ENCODE measurements at regions not wholly inside any gene's neighbourhood (a gene's known extent, or its start where the extent isn't known, plus 50 kb on each side); places are given as distances from the start of the nearest gene placed in this dataset.

- DNase-seq (ENCODE audit: low read depth): no peak
Observed at GRCh38 chr2:41886757-41887156, 161.1 kb upstream of the PKDCC start.

- no peak for DNase-seq (ENCODE audit: low read depth)
Observed at GRCh38 chr2:41890341-41890740, 157.5 kb upstream of the PKDCC start.

DNA sequence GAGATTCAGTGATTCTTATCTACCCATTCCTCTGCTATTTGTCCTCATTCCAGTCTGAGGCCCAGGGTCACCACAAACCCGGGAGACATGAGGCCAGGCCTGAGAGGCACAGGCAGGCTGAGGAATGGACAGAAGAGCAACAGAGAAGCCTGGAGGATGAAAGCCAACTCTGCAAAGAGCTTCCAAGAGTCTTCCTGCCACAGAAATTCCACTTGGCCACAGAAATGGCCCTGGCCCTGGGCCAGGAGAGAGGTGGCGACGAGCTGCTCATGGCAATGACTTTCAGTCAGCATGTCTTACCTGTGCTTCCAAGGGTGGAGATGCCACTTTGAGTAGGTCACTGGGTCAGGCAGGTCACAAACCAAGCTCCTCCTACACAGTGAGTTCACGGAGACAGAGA, 155.3 kb upstream of the PKDCC start:
- DNase-seq (ENCODE audit: low read depth): no peak

DNA sequence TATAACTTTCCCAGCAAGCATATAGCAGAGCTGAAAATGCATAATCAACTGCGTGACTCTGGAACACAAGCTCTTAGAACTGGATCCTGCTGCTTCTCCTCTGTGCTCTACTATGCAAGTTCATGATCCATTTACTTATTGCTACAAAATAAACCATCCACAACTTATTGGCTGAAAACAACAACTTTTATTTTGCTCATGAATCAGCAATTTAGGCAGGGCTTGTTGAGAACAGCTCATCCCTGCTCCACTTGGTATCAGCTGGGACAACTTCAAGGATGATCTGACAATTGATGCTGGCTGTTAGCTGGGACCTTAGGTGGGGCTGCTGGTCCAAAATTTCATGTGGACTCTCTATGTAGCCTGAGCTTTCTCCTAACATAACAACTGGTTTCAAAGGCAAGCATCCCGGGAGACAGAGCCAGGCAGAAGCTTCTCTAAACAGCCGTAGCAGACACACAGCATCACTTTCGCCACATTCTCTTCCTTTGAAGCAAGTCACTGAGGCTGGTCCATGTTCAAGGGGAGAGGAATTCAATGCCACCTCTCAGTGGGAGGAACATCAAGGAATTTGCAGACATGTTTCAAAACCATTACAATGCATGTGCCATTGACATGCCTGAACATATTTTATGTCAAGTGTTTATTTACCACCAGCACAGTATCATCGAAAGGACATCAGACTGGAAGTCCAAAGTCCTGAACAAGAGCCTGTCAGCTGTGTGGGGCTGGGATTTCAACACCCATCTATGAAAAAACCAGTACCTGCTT, 153.1 kb upstream of the PKDCC start:
- no peak for DNase-seq (ENCODE audit: low read depth)

GRCh38 chr2:41895334-41895664, 152.5 kb upstream of the PKDCC start:
- no peak for DNase-seq (ENCODE audit: low read depth)

GRCh38 chr2:41896186-41896846, 151.5 kb upstream of the PKDCC start:
- DNase-seq (ENCODE audit: low read depth): no peak

DNA sequence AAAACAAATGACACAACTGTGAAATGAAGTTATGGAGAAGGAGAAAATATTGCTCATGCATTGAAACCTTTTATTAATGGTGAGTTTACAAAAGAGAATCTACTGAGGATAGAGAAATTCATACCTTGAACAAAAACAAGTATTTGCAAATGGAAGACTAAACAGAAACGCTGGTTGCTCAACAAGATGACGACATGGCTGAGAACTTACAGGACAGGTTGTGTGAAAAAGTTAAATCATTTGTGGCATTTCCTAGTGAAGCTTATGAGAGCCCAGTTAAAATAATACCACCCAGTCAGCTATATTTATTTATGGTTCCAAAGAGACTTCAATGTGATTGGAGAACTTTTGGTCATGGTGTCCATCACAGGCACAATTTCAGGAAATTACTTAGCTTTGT, 148.6 kb upstream of the PKDCC start:
- DNase-seq (ENCODE audit: low read depth): no peak

DNA sequence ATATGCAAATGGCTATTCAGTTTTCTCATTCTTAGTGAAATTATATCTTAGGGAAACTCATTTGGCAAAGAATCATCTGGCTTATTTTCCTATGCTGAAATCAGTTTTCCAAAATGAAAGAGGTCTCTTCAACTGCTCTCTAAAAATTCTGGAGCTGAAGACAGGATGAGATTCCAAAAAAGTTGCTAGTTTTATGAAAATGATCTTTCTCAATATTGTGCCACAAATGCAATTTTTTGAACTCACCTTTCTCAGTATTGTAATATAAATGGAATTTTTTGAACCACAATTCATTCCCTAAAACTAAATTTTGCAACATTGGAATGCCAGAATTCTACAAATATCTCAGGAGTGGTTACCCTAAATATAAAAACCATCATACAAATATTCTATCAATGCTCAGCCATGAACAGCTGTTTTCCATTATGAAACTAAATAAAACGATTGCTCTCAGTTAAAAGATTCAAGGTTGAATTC, 147.7 kb upstream of the PKDCC start:
- DNase-seq (ENCODE audit: low read depth): no peak

GRCh38 chr2:41902897-41903296, 144.9 kb upstream of the PKDCC start:
- no peak for DNase-seq (ENCODE audit: low read depth)

GRCh38 chr2:41903474-41904135, 144.2 kb upstream of the PKDCC start:
- DNase-seq (ENCODE audit: low read depth): no peak

DNA sequence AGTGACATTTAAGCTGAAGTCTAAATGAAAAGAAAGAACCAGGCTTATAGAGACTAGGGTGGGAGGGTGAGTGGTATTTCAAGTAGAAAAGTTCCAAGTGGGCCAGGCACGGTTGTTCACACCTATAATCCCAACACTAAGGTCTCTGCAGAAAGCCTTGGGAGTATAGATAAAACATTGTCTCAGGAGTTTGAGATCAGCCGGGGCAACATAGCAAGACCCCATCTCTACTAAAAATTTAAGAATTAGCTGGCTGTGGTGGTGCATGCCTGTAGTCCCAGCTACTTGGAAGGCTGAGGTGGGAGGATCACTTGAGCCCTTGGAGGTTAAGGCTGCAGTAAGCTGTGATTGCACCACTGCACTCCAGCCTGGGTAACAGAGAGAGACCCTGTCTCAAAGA, 143.4 kb upstream of the PKDCC start:
- no peak for DNase-seq (ENCODE audit: low read depth)

DNA sequence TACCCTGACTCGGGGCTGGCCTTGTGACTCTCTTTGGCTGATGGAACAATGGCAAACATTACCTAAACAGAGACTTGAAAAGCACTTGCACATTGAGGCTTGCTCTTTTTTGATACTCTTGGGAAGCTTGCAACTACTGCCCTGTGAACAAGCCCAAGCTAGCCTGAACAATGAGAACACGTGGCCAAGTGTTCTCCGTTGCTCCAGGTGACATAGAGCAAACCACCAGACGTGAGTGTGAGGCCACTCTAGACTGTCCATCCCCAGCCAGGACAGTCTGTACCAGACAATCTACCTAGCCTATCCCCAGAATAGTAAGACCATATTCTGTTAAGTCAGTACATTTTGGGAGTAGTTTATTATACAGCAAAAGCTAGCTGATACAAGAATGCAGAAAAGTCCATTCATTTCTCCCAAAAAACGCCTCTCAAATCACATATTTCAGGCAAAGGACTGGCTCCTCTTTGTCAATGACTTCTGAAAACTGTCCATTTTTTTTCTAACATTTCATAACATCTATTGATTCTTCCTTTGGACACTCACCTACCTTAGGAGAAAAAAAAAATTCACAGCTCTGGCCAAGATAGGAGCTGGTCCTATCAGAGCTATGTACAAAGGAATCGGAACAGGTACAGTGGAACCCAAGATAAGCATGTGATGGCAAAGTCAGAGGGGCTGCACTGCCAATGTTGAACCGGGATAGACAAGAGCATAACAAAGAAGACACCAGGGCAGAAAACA, 142.1 kb upstream of the PKDCC start:
- DNase-seq (ENCODE audit: low read depth): no peak

- DNase-seq (ENCODE audit: low read depth): no peak
Observed at GRCh38 chr2:41906338-41906725, 141.5 kb upstream of the PKDCC start.

GRCh38 chr2:41907141-41907540, 140.7 kb upstream of the PKDCC start:
- DNase-seq (ENCODE audit: low read depth): no peak

- no peak for DNase-seq (ENCODE audit: low read depth)
Observed at GRCh38 chr2:41907771-41908207, 140.0 kb upstream of the PKDCC start.

GRCh38 chr2:41908349-41908748, 139.5 kb upstream of the PKDCC start:
- no peak for DNase-seq (ENCODE audit: low read depth)

- no peak for DNase-seq (ENCODE audit: low read depth)
Observed at GRCh38 chr2:41909584-41909983, 138.2 kb upstream of the PKDCC start.

GRCh38 chr2:41910126-41910525, 137.7 kb upstream of the PKDCC start:
- no peak for DNase-seq (ENCODE audit: low read depth)

GRCh38 chr2:41911033-41911432, 136.8 kb upstream of the PKDCC start:
- DNase-seq (ENCODE audit: low read depth): no peak

DNA sequence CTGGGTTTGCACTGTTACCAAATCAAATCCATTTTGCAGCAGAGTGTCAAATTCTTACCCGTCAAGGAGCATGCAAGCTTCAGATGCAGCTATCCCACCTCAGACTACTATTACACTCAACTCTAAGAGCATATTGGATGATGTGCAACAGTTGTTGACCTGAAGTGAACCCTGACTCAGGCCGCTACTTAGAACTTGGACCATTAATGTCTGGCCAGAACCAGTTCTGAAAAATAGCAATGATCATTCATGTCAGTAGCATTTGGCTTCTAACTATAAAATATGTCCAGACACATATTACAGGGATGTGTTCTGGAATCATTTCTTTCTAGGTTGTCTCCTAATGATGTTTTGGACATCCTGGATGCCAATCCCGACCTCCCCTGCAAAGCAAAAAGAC, 135.5 kb upstream of the PKDCC start:
- no peak for DNase-seq (ENCODE audit: low read depth)

GRCh38 chr2:41912776-41913175, 135.0 kb upstream of the PKDCC start:
- no peak for DNase-seq (ENCODE audit: low read depth)

- DNase-seq (ENCODE audit: low read depth): no peak
Observed at GRCh38 chr2:41913311-41913710, 134.5 kb upstream of the PKDCC start.
